SU-DHL-6 (cell line): ENCODE measurements at regions not wholly inside any gene's neighbourhood (a gene's known extent, or its start where the extent isn't known, plus 50 kb on each side); places are given as distances from the start of the nearest gene placed in this dataset.

ENCODE experiments used
- EZH2phosphoT487 ChIP-seq: fragments of 200-600 bp; sonication (generic), shearing (Covaris generic); conservative IDR thresholded peaks from 2 replicates; pipeline ENCODE4 v1.6.1; 2018; ENCODE audit warnings: mild to moderate bottlenecking, antibody characterized with exemption, low read length, moderate library complexity, mixed read lengths
- TF ChIP-seq, protein P1 (sequence below): fragments of 200-600 bp; sonication (generic); IDR thresholded peaks from one replicate; pipeline ENCODE4 v1.5.1; 2017; ENCODE audit warnings: antibody characterized with exemption, mild to moderate bottlenecking, low read length, moderate library complexity; ENCODE audit not compliant: insufficient read depth, poor library complexity, severe bottlenecking

DNA sequence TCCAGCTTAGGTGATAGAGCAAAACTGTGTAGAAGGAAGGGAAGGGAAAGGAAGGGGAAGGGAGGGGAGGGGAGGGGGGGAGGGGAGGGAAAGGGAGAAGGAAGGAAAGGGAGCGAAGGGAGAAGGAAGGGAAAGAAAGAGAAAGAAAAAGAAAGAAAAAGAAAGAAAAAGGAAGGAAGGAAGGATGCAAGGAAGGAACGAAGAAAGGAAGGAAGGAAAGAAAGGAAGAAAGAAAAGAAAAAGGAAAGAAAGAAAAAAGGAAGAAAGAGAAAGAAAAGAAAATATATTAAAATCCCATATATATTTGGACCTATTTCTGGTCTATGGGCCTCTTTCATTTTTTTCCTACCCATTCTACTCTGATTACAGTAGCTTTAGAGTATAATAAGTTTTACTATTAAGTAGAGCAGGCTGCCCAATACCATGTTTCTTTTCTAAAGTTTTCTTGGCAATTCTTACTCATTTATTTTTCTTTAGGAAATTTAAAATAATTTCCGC is 229.1 kb downstream of the AUH start:
- TF ChIP-seq, protein P1, sequence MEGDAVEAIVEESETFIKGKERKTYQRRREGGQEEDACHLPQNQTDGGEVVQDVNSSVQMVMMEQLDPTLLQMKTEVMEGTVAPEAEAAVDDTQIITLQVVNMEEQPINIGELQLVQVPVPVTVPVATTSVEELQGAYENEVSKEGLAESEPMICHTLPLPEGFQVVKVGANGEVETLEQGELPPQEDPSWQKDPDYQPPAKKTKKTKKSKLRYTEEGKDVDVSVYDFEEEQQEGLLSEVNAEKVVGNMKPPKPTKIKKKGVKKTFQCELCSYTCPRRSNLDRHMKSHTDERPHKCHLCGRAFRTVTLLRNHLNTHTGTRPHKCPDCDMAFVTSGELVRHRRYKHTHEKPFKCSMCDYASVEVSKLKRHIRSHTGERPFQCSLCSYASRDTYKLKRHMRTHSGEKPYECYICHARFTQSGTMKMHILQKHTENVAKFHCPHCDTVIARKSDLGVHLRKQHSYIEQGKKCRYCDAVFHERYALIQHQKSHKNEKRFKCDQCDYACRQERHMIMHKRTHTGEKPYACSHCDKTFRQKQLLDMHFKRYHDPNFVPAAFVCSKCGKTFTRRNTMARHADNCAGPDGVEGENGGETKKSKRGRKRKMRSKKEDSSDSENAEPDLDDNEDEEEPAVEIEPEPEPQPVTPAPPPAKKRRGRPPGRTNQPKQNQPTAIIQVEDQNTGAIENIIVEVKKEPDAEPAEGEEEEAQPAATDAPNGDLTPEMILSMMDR, result no peak
- no peak for TF ChIP-seq EZH2phosphoT487
